Lower lobe of right lung (tissue), 2 donors: ENCODE measurements at regions not wholly inside any gene's neighbourhood (a gene's known extent, or its start where the extent isn't known, plus 50 kb on each side); places are given as distances from the start of the nearest gene placed in this dataset.

Experiments used
- ATAC-seq, 2 donors: fragments of 200-7000 bp; cut with Tn5 transposase; one replicate each; pipeline ENCODE4 v1.9.1; 2020 to 2022; ENCODE audit warnings: mild to moderate bottlenecking in 2 of 2, moderate library complexity in 2 of 2
- DNase-seq: peaks from one replicate; pipeline ENCODE4 v3.0.0-alpha.2; 2020
- H3K27ac ChIP-seq: fragments of 200-600 bp; one replicate; pipeline ENCODE4 v1.8.0; 2022
- H3K27me3 ChIP-seq: fragments of 200-600 bp; one replicate; pipeline ENCODE4 v1.8.0; 2022; ENCODE audit warnings: low read depth
- H3K36me3 ChIP-seq: fragments of 200-600 bp; one replicate; pipeline ENCODE4 v1.8.0; 2022; ENCODE audit warnings: mild to moderate bottlenecking
- H3K4me1 ChIP-seq: fragments of 200-600 bp; one replicate; pipeline ENCODE4 v1.8.0; 2022
- H3K4me3 ChIP-seq: fragments of 200-600 bp; one replicate; pipeline ENCODE4 v1.8.0; 2022; ENCODE audit warnings: mild to moderate bottlenecking
- H3K9me3 ChIP-seq: fragments of 200-600 bp; one replicate; pipeline ENCODE4 v1.8.0; 2022
- CTCF ChIP-seq: fragments of 200-600 bp; IDR thresholded peaks from one replicate; pipeline ENCODE4 v1.8.0; 2022; ENCODE audit warnings: antibody characterized with exemption, mild to moderate bottlenecking
- intact Hi-C: fragments of 100-400 bp; cut with DNase I; formaldehyde crosslinking; loops from one replicate; pipeline ENCODE4 v1.11.0; 2022
- donor health status: DM: no; HTN: yes; CAD: no; lungs with severe emphysema.

- no peak for TF ChIP-seq CTCF
- H3K4me1 ChIP-seq, result peaks cover 5% of the 10 kb centered on the region
- no peak for DNase-seq
- H3K27ac ChIP-seq, result no peak overlapping the region
- H3K4me3 ChIP-seq, result no peak overlapping the region
- H3K9me3 ChIP-seq, result no peaks in the 10 kb centered on the region
- H3K36me3 ChIP-seq, result no peaks in the 10 kb centered on the region
- ATAC-seq, result no peak
- no peaks in the 10 kb centered on the region for H3K27me3 ChIP-seq
- intact Hi-C loops, result no loop called here
These were observed 95.9 kb downstream of the MIAT start for GRCh38 chr22:26753125-26753862.

- Histone ChIP-seq H3K4me3 (peak overlapping the region; percentile 18), H3K4me1 (peaks cover 5% of the 10 kb centered on the region), H3K27ac (no peak overlapping the region), H3K9me3 (no peaks in the 10 kb centered on the region), H3K36me3 (no peaks in the 10 kb centered on the region), H3K27me3 (no peaks in the 10 kb centered on the region)
- ATAC-seq (peak; percentile 69 to 90), DNase-seq (peak; percentile 66)
- intact Hi-C loops, result no loop called here
- TF ChIP-seq CTCF, result peak; percentile 93
These were observed 99.4 kb downstream of the MIAT start for GRCh38 chr22:26756675-26757293.

- TF ChIP-seq CTCF, result no peak
- ATAC-seq (no peak), DNase-seq (no peak)
- Histone ChIP-seq H3K27ac (no peak overlapping the region), H3K4me3 (no peak overlapping the region), H3K4me1 (peaks cover 5% of the 10 kb centered on the region), H3K9me3 (no peaks in the 10 kb centered on the region), H3K27me3 (no peaks in the 10 kb centered on the region), H3K36me3 (no peaks in the 10 kb centered on the region)
- intact Hi-C loops, result no loop called here
These were observed 100.1 kb downstream of the MIAT start for GRCh38 chr22:26757496-26757895.

GRCh38 chr22:26762503-26763472 is 105.4 kb downstream of the MIAT start:
- H3K27me3 ChIP-seq, result no peaks in the 10 kb centered on the region
- H3K4me3 ChIP-seq, result no peak overlapping the region
- ATAC-seq (no peak), DNase-seq (no peak)
- no peaks in the 10 kb centered on the region for H3K4me1 ChIP-seq
- H3K27ac ChIP-seq, result no peak overlapping the region
- H3K9me3 ChIP-seq, result peaks cover 3% of the 10 kb centered on the region
- no peak for TF ChIP-seq CTCF
- intact Hi-C loops, result no loop called here
- no peaks in the 10 kb centered on the region for H3K36me3 ChIP-seq

GRCh38 chr22:26763633-26764361 is 106.4 kb downstream of the MIAT start:
- ATAC-seq (no peak), DNase-seq (no peak)
- no peak overlapping the region for H3K4me3 ChIP-seq
- no peaks in the 10 kb centered on the region for H3K27me3 ChIP-seq
- intact Hi-C loops, result no loop called here
- no peaks in the 10 kb centered on the region for H3K36me3 ChIP-seq
- H3K9me3 ChIP-seq, result peaks cover 3% of the 10 kb centered on the region
- no peaks in the 10 kb centered on the region for H3K4me1 ChIP-seq
- H3K27ac ChIP-seq, result no peak overlapping the region
- TF ChIP-seq CTCF, result no peak
